ENCODE measurements at regions not wholly inside any gene's neighbourhood (a gene's known extent, or its start where the extent isn't known, plus 50 kb on each side); places are given as distances from the start of the nearest gene placed in this dataset.

GRCh38 chr4:34845926-34846325 is 1398.4 kb downstream of the ARAP2 start:
- H3K4me3 ChIP-seq (replicated peaks in 1 of 3; ENCODE audit: low read depth in 2 of 3, low read length in 3 of 3): no peak overlapping the region
- no peaks in the 10 kb centered on the region for H3K9me3 Mint-ChIP-seq
- no peaks in the 10 kb centered on the region for H3K4me1 Mint-ChIP-seq
- H3K27me3 ChIP-seq (ENCODE audit: control insufficient read depth in 2 of 2, insufficient read depth in 2 of 2, low read length in 2 of 2): no peaks in the 10 kb centered on the region
- no peaks in the 10 kb centered on the region for H3K9me3 ChIP-seq (replicated peaks in 1 of 2; ENCODE audit: control insufficient read depth in 1 of 2, insufficient read depth in 1 of 2, low read length in 2 of 2)
- intact Hi-C loops (cut with micrococcal nuclease): no loop called here
- H3K36me3 Mint-ChIP-seq: no peaks in the 10 kb centered on the region
- no peaks in the 10 kb centered on the region for H3K27me3 Mint-ChIP-seq (ENCODE audit: low read depth in 3 of 3)
- no peak for DNase-seq
- TF ChIP-seq, protein P1, sequence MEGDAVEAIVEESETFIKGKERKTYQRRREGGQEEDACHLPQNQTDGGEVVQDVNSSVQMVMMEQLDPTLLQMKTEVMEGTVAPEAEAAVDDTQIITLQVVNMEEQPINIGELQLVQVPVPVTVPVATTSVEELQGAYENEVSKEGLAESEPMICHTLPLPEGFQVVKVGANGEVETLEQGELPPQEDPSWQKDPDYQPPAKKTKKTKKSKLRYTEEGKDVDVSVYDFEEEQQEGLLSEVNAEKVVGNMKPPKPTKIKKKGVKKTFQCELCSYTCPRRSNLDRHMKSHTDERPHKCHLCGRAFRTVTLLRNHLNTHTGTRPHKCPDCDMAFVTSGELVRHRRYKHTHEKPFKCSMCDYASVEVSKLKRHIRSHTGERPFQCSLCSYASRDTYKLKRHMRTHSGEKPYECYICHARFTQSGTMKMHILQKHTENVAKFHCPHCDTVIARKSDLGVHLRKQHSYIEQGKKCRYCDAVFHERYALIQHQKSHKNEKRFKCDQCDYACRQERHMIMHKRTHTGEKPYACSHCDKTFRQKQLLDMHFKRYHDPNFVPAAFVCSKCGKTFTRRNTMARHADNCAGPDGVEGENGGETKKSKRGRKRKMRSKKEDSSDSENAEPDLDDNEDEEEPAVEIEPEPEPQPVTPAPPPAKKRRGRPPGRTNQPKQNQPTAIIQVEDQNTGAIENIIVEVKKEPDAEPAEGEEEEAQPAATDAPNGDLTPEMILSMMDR (IDR thresholded peaks at IDR 0.05): no peak
- H3K9ac ChIP-seq (ENCODE audit: insufficient read depth, low read length, poor library complexity, severe bottlenecking): no peak overlapping the region
- H4K20me1 ChIP-seq (ENCODE audit: insufficient read depth, low read length): no peaks in the 10 kb centered on the region
- H3K79me2 ChIP-seq (ENCODE audit: insufficient read depth, low read length): no peaks in the 10 kb centered on the region
- H3K4me3 Mint-ChIP-seq: no peak overlapping the region
- H3K27ac Mint-ChIP-seq: no peak overlapping the region
- no peaks in the 10 kb centered on the region for H3K36me3 ChIP-seq (replicated peaks in 1 of 2; ENCODE audit: control insufficient read depth in 1 of 2, insufficient read depth in 2 of 2, low read length in 2 of 2)
- H3K4me2 ChIP-seq (replicated peaks; ENCODE audit: extremely low read depth, low read length, poor library complexity, severe bottlenecking): no peak overlapping the region
- no peaks in the 10 kb centered on the region for H3K4me1 ChIP-seq (ENCODE audit: control insufficient read depth in 1 of 2, insufficient read depth in 2 of 2, low read length in 2 of 2)
- no peak overlapping the region for H2AFZ ChIP-seq (ENCODE audit: insufficient read depth, low read depth, low read length, poor library complexity, severe bottlenecking)
- H3K27ac ChIP-seq (ENCODE audit: low read depth in 1 of 2, low read length in 2 of 2): no peak overlapping the region

DNA sequence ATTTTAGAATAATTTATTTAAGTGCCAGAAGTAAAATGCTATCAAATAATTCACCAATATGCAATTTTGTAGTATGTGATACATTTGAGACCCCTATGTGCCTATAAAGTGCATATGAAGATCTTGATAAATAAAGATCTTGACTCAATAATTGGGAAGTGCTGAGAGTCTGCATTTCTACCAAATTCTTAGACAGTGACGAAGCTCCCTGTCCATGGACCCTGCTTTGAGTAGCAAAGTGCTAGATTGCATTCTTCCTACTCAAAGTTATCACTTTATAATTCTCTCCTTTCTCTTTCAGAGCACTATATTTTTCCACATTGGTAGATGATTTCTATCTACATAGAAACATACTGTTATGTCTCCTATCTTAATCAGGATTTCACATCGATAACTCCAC is 1393.9 kb downstream of the ARAP2 start:
- no peak for DNase-seq
- WGBS (ENCODE audit: insufficient coverage): 100% methylated on average over 1 of the region's 2 CpGs
- H3K4me1 ChIP-seq (ENCODE audit: control insufficient read depth in 1 of 2, insufficient read depth in 2 of 2, low read length in 2 of 2): no peaks in the 10 kb centered on the region
- no peak overlapping the region for H3K27ac ChIP-seq (ENCODE audit: low read depth in 1 of 2, low read length in 2 of 2)
- Mint-ChIP-seq H3K27me3 (ENCODE audit: low read depth in 3 of 3) (no peaks in the 10 kb centered on the region), H3K4me3 (no peak overlapping the region), H3K36me3 (no peaks in the 10 kb centered on the region), H3K9me3 (peaks cover 0 to 5% (median 0%) of the 10 kb centered on the region in 7 donors), H3K4me1 (no peaks in the 10 kb centered on the region), H3K27ac (no peak overlapping the region)
- H3K4me2 ChIP-seq (replicated peaks; ENCODE audit: extremely low read depth, low read length, poor library complexity, severe bottlenecking): no peak overlapping the region
- no peaks in the 10 kb centered on the region for H3K79me2 ChIP-seq (ENCODE audit: insufficient read depth, low read length)
- H3K4me3 ChIP-seq (replicated peaks in 1 of 3; ENCODE audit: low read depth in 2 of 3, low read length in 3 of 3): no peak overlapping the region
- no peaks in the 10 kb centered on the region for H3K36me3 ChIP-seq (replicated peaks in 1 of 2; ENCODE audit: control insufficient read depth in 1 of 2, insufficient read depth in 2 of 2, low read length in 2 of 2)
- H4K20me1 ChIP-seq (ENCODE audit: insufficient read depth, low read length): no peaks in the 10 kb centered on the region
- no peaks in the 10 kb centered on the region for H3K27me3 ChIP-seq (ENCODE audit: control insufficient read depth in 2 of 2, insufficient read depth in 2 of 2, low read length in 2 of 2)
- H3K9ac ChIP-seq (ENCODE audit: insufficient read depth, low read length, poor library complexity, severe bottlenecking): no peak overlapping the region
- TF ChIP-seq, protein P1 (IDR thresholded peaks at IDR 0.05): no peak
- H3K9me3 ChIP-seq (replicated peaks in 1 of 2; ENCODE audit: control insufficient read depth in 1 of 2, insufficient read depth in 1 of 2, low read length in 2 of 2): no peaks in the 10 kb centered on the region
- no peak overlapping the region for H2AFZ ChIP-seq (ENCODE audit: insufficient read depth, low read depth, low read length, poor library complexity, severe bottlenecking)
- intact Hi-C loops (cut with micrococcal nuclease): no loop called here
